Loucy (cell line): ENCODE measurements at regions not wholly inside any gene's neighbourhood (a gene's known extent, or its start where the extent isn't known, plus 50 kb on each side); places are given as distances from the start of the nearest gene placed in this dataset.

ENCODE experiments used
- CTCF ChIP-seq: fragments of 200-600 bp; sonication (generic); conservative IDR thresholded peaks from 2 replicates; pipeline ENCODE4 v1.5.1; 2014; ENCODE audit warnings: mild to moderate bottlenecking, antibody characterized with exemption, low read length
- EZH2phosphoT487 ChIP-seq: fragments of 200-600 bp; IDR thresholded peaks from 2 replicates; pipeline ENCODE4 v1.6.1; 2018; ENCODE audit warnings: antibody characterized with exemption, mild to moderate bottlenecking, moderate library complexity, borderline replicate concordance

GRCh38 chr5:68804343-68804742, 289.5 kb upstream of the SLC30A5 start:
- TF ChIP-seq CTCF (no peak), EZH2phosphoT487 (no peak)
